CD14-positive monocyte (primary cell): ENCODE measurements at regions not wholly inside any gene's neighbourhood (a gene's known extent, or its start where the extent isn't known, plus 50 kb on each side); places are given as distances from the start of the nearest gene placed in this dataset.
A peak's percentile ranks its signal among the peaks of the same experiment; 100 is the strongest.

Source experiments
- DNase-seq, 3 donors: peaks; one replicate each; pipeline ENCODE4 v3.0.0-alpha.2; 2011 to 2022
- H2AFZ ChIP-seq: 2 replicates; pipeline ENCODE4 v1.6.0; 2012; ENCODE audit warnings: mild to moderate bottlenecking, low read depth, low read length, inconsistent platforms; ENCODE audit not compliant: insufficient read depth, poor library complexity, severe bottlenecking
- H3K27ac ChIP-seq, 2 donors: 1 replicate in 1 of 2; 2 replicates in 1 of 2; pipeline ENCODE4 v1.5.1; 2012 to 2013; ENCODE audit warnings: low read length in 2 of 2, control low read depth in 1 of 2, inconsistent platforms in 1 of 2, low read depth in 1 of 2, mild to moderate bottlenecking in 1 of 2
- H3K27me3 ChIP-seq, 2 donors: one replicate each; pipeline versions ENCODE4 v1.6.0 to v1.6.1; 2011 to 2013; ENCODE audit warnings: low read length in 2 of 2; ENCODE audit not compliant: control insufficient read depth in 2 of 2, insufficient read depth in 2 of 2
- H3K36me3 ChIP-seq, 2 donors: replicated peaks in 1 of 2; 1 replicate in 1 of 2; 2 replicates in 1 of 2; pipeline versions ENCODE4 v1.5.1 to v1.6.1; 2012 to 2013; ENCODE audit warnings: low read length in 2 of 2, control low read depth in 1 of 2, inconsistent platforms in 1 of 2, mild to moderate bottlenecking in 1 of 2; ENCODE audit not compliant: insufficient read depth in 2 of 2, control insufficient read depth in 1 of 2
- H3K4me1 ChIP-seq, 2 donors: 1 replicate in 1 of 2; 2 replicates in 1 of 2; pipeline versions ENCODE4 v1.5.1 to v1.6.1; 2012 to 2013; ENCODE audit warnings: low read length in 2 of 2, control low read depth in 1 of 2, inconsistent platforms in 1 of 2, mild to moderate bottlenecking in 1 of 2, moderate library complexity in 1 of 2; ENCODE audit not compliant: insufficient read depth in 2 of 2, control insufficient read depth in 1 of 2
- H3K4me2 ChIP-seq: replicated peaks from 2 replicates; pipeline ENCODE3; 2012; ENCODE audit warnings: low read length, moderate library complexity, mild to moderate bottlenecking; ENCODE audit not compliant: poor library complexity, severe bottlenecking; ENCODE audit errors: extremely low read depth
- H3K4me3 ChIP-seq, 3 experiments: fragments of 200-600 bp in 1 of 3; sonication (generic) in 1 of 3; replicated peaks in 1 of 3; 1 replicate in 2 of 3; 2 replicates in 1 of 3; pipeline ENCODE4 v1.5.1; 2011 to 2013; ENCODE audit warnings: low read length in 3 of 3, mild to moderate bottlenecking in 3 of 3, control low read depth in 2 of 3, low read depth in 2 of 3, inconsistent platforms in 1 of 3, moderate library complexity in 1 of 3
- H3K79me2 ChIP-seq: 2 replicates; pipeline ENCODE4 v1.6.0; 2012; ENCODE audit warnings: mild to moderate bottlenecking, control low read depth, inconsistent platforms, low read length, moderate library complexity; ENCODE audit not compliant: insufficient read depth
- H3K9ac ChIP-seq: 2 replicates; pipeline ENCODE4 v1.6.0; 2017; ENCODE audit warnings: low read length, mild to moderate bottlenecking; ENCODE audit not compliant: insufficient read depth, poor library complexity, severe bottlenecking
- H3K9me3 ChIP-seq, 2 donors: replicated peaks in 1 of 2; 1 replicate in 1 of 2; 2 replicates in 1 of 2; pipeline versions ENCODE4 v1.5.1 to v1.6.1; 2012 to 2013; ENCODE audit warnings: low read length in 2 of 2, control low read depth in 1 of 2; ENCODE audit not compliant: control insufficient read depth in 1 of 2, insufficient read depth in 1 of 2
- H4K20me1 ChIP-seq: 2 replicates; pipeline ENCODE4 v1.6.0; 2012; ENCODE audit warnings: mild to moderate bottlenecking, low read length, control low read depth, moderate library complexity; ENCODE audit not compliant: insufficient read depth
- H3K27ac Mint-ChIP-seq, 7 donors: one replicate each; pipeline ENCODE4 v1.8.0; 2020; ENCODE audit warnings: mild to moderate bottlenecking in 7 of 7, mixed read lengths in 7 of 7, moderate library complexity in 6 of 7, inconsistent platforms in 2 of 7
- H3K27me3 Mint-ChIP-seq, 3 donors: one replicate each; pipeline ENCODE4 v1.8.0; 2021 to 2022; ENCODE audit warnings: low read depth in 3 of 3, mild to moderate bottlenecking in 3 of 3, mixed read lengths in 3 of 3, moderate library complexity in 3 of 3, inconsistent platforms in 1 of 3
- H3K36me3 Mint-ChIP-seq, 2 donors: one replicate each; pipeline ENCODE4 v1.8.0; 2020; ENCODE audit warnings: mixed read lengths in 2 of 2, inconsistent platforms in 1 of 2, mild to moderate bottlenecking in 1 of 2
- H3K4me1 Mint-ChIP-seq: one replicate; pipeline ENCODE4 v1.8.0; 2020; ENCODE audit warnings: mild to moderate bottlenecking, mixed read lengths
- H3K4me3 Mint-ChIP-seq, 2 donors: one replicate each; pipeline ENCODE4 v1.8.0; 2020; ENCODE audit warnings: mild to moderate bottlenecking in 2 of 2, mixed read lengths in 2 of 2, moderate library complexity in 1 of 2
- H3K9me3 Mint-ChIP-seq, 7 donors: one replicate each; pipeline ENCODE4 v1.8.0; 2020 to 2022; ENCODE audit warnings: mixed read lengths in 7 of 7, mild to moderate bottlenecking in 6 of 7, moderate library complexity in 6 of 7, inconsistent platforms in 2 of 7
- WGBS: methylation state at CpG from one replicate; pipeline ENCODE4 v1.1.5; 2013; ENCODE audit warnings: missing lambda C conversion rate; ENCODE audit not compliant: insufficient coverage; 5-methylcytosine and 5-hydroxymethylcytosine counted together
- intact Hi-C, 2 donors: fragments of 100-400 bp; cut with micrococcal nuclease; formaldehyde crosslinking; loops; one replicate each; pipeline versions ENCODE4 v1.15.0 to v1.15.1; 2023
- TF ChIP-seq, protein P1 (sequence below): fragments of 200-600 bp; IDR thresholded peaks from one replicate; pipeline ENCODE4 v1.8.0; 2022; ENCODE audit warnings: antibody characterized with exemption, mild to moderate bottlenecking

DNA sequence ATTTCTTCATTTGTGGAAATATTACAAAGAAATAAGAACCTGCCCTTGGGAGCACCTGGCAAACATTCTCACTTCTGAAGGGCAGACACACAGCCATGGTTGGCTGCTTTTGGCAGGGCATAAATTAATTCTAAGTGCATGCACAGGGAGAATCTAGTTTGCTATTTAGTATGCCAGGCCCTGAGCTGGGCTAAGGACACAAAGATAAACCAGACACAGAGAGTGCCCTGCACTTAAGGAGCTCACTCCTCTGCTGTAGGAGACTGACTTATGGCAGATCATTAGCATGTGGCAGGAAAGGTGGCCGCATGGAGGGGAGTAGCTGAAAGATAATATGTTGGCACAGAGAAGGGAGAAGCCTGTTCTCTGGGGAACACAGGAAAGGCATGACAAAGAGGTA lies 367.0 kb downstream of the LPIN1 start:
- Histone ChIP-seq H3K4me2 (no peak overlapping the region), H3K9ac (no peak overlapping the region), H3K36me3 (no peaks in the 10 kb centered on the region), H3K4me1 (no peaks in the 10 kb centered on the region), H4K20me1 (no peaks in the 10 kb centered on the region), H3K4me3 (no peak overlapping the region), H3K79me2 (no peaks in the 10 kb centered on the region), H3K9me3 (no peaks in the 10 kb centered on the region), H2AFZ (no peak overlapping the region), H3K27ac (no peak overlapping the region), H3K27me3 (peaks cover 2 to 3% of the 10 kb centered on the region in 2 donors)
- Mint-ChIP-seq H3K27ac (no peak overlapping the region), H3K4me3 (no peak overlapping the region), H3K27me3 (peaks cover 2 to 10% (median 4%) of the 10 kb centered on the region in 3 donors), H3K9me3 (peaks cover 0 to 4% (median 0%) of the 10 kb centered on the region in 7 donors), H3K4me1 (no peaks in the 10 kb centered on the region), H3K36me3 (no peaks in the 10 kb centered on the region)
- TF ChIP-seq, protein P1, sequence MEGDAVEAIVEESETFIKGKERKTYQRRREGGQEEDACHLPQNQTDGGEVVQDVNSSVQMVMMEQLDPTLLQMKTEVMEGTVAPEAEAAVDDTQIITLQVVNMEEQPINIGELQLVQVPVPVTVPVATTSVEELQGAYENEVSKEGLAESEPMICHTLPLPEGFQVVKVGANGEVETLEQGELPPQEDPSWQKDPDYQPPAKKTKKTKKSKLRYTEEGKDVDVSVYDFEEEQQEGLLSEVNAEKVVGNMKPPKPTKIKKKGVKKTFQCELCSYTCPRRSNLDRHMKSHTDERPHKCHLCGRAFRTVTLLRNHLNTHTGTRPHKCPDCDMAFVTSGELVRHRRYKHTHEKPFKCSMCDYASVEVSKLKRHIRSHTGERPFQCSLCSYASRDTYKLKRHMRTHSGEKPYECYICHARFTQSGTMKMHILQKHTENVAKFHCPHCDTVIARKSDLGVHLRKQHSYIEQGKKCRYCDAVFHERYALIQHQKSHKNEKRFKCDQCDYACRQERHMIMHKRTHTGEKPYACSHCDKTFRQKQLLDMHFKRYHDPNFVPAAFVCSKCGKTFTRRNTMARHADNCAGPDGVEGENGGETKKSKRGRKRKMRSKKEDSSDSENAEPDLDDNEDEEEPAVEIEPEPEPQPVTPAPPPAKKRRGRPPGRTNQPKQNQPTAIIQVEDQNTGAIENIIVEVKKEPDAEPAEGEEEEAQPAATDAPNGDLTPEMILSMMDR = no peak
- intact Hi-C loops = no loop called here
- DNase-seq = no peak
- no CpG with 5 or more reads among the region's 1 CpG for WGBS

DNA sequence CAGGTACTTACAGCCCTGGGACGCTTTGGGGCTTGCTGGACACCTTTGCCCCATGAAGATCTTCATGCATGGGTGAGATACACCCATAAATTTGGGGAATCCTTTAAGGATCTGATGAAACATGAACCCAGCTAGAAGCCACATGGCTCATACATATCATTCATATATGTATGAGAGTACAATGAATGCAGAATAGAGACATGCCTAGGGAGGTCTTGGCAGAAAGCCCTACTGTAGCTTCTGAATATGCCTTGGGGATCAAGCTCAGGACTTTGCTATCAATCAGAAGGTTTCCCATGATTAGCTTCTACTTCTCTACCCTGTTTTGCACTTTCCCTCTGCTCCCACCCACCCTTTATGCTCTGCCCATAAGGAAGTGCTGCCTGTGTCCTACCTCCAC lies 368.4 kb downstream of the LPIN1 start:
- Histone ChIP-seq H3K27me3 (peaks cover 2 to 3% of the 10 kb centered on the region in 2 donors), H3K27ac (no peak overlapping the region), H3K4me1 (no peaks in the 10 kb centered on the region), H3K36me3 (no peaks in the 10 kb centered on the region), H2AFZ (no peak overlapping the region), H3K4me2 (no peak overlapping the region), H3K4me3 (no peak overlapping the region), H3K9me3 (no peaks in the 10 kb centered on the region), H3K9ac (no peak overlapping the region), H3K79me2 (no peaks in the 10 kb centered on the region), H4K20me1 (no peaks in the 10 kb centered on the region)
- TF ChIP-seq, protein P1 = no peak
- no peak overlapping the region for H3K4me3 Mint-ChIP-seq
- peak overlapping the region in 1 of 7 donors; percentile 20 for H3K27ac Mint-ChIP-seq
- 17% methylated on average over 1 of the region's 1 CpG for WGBS
- intact Hi-C loops = no loop called here
- no peak for DNase-seq
- no peaks in the 10 kb centered on the region for H3K4me1 Mint-ChIP-seq
- H3K27me3 Mint-ChIP-seq = peaks cover 2 to 10% (median 2%) of the 10 kb centered on the region in 3 donors
- no peaks in the 10 kb centered on the region for H3K36me3 Mint-ChIP-seq
- H3K9me3 Mint-ChIP-seq = peaks cover 0 to 4% (median 0%) of the 10 kb centered on the region in 7 donors
